ENCODE measurements at regions not wholly inside any gene's neighbourhood (a gene's known extent, or its start where the extent isn't known, plus 50 kb on each side); places are given as distances from the start of the nearest gene placed in this dataset.

GRCh38 chr9:108546215-108546614 is 309.6 kb downstream of the ACTL7B start:
- Histone ChIP-seq H3K27me3 (no peaks in the 10 kb centered on the region), H3K4me3 (no peak overlapping the region), H3K9me3 (no peaks in the 10 kb centered on the region), H3K36me3 (no peaks in the 10 kb centered on the region)
- no peak for DNase-seq

- Histone ChIP-seq H3K4me3 (no peak overlapping the region), H3K27me3 (no peaks in the 10 kb centered on the region), H3K36me3 (no peaks in the 10 kb centered on the region), H3K9me3 (no peaks in the 10 kb centered on the region)
- DNase-seq = no peak
Observed at GRCh38 chr9:108545436-108545835, 310.4 kb downstream of the ACTL7B start.

GRCh38 chr9:108544866-108545265 is 310.9 kb downstream of the ACTL7B start:
- H3K36me3 ChIP-seq = no peaks in the 10 kb centered on the region
- DNase-seq = no peak
- no peak overlapping the region for H3K4me3 ChIP-seq
- H3K9me3 ChIP-seq = no peaks in the 10 kb centered on the region
- no peaks in the 10 kb centered on the region for H3K27me3 ChIP-seq

GRCh38 chr9:108543251-108543778 is 312.5 kb downstream of the ACTL7B start:
- peak; percentile 14 for DNase-seq
- H3K36me3 ChIP-seq = no peaks in the 10 kb centered on the region
- H3K9me3 ChIP-seq = no peaks in the 10 kb centered on the region

GRCh38 chr9:108537756-108538155 is 318.0 kb downstream of the ACTL7B start:
- no peak for DNase-seq
- Histone ChIP-seq H3K4me3 (no peak overlapping the region), H3K27me3 (no peaks in the 10 kb centered on the region), H3K9me3 (peaks cover 16% of the 10 kb centered on the region), H3K36me3 (no peaks in the 10 kb centered on the region)

More at GRCh38 chr9:108543251-108543778, 312.5 kb downstream of the ACTL7B start:
- H3K4me3 ChIP-seq = no peak overlapping the region
- no peaks in the 10 kb centered on the region for H3K27me3 ChIP-seq

GRCh38 chr9:108536836-108537601 is 318.8 kb downstream of the ACTL7B start:
- Histone ChIP-seq H3K36me3 (no peaks in the 10 kb centered on the region), H3K4me3 (no peak overlapping the region), H3K9me3 (peaks cover 17% of the 10 kb centered on the region), H3K27me3 (no peaks in the 10 kb centered on the region)
- no peak for DNase-seq

- peaks cover 17% of the 10 kb centered on the region for H3K9me3 ChIP-seq
- no peaks in the 10 kb centered on the region for H3K36me3 ChIP-seq
- no peaks in the 10 kb centered on the region for H3K27me3 ChIP-seq
- no peak overlapping the region for H3K4me3 ChIP-seq
- no peak for DNase-seq
Observed at GRCh38 chr9:108535526-108535925, 320.3 kb downstream of the ACTL7B start.

- no peak overlapping the region for H3K4me3 ChIP-seq
- no peaks in the 10 kb centered on the region for H3K27me3 ChIP-seq
- peak; percentile 36 for DNase-seq
- no peaks in the 10 kb centered on the region for H3K36me3 ChIP-seq
- peaks cover 17% of the 10 kb centered on the region for H3K9me3 ChIP-seq
Observed at GRCh38 chr9:108534741-108535140, 321.0 kb downstream of the ACTL7B start.

- no peak for DNase-seq
- Histone ChIP-seq H3K36me3 (no peaks in the 10 kb centered on the region), H3K4me3 (no peak overlapping the region), H3K9me3 (peaks cover 13% of the 10 kb centered on the region), H3K27me3 (no peaks in the 10 kb centered on the region)
Observed at GRCh38 chr9:108530141-108530540, 325.6 kb downstream of the ACTL7B start.

GRCh38 chr9:108528231-108528630 is 327.6 kb downstream of the ACTL7B start:
- DNase-seq = no peak
- Histone ChIP-seq H3K27me3 (no peaks in the 10 kb centered on the region), H3K36me3 (no peaks in the 10 kb centered on the region), H3K4me3 (no peak overlapping the region), H3K9me3 (peaks cover 4% of the 10 kb centered on the region)

GRCh38 chr9:108526518-108526917 is 329.3 kb downstream of the ACTL7B start:
- no peaks in the 10 kb centered on the region for H3K27me3 ChIP-seq
- no peak overlapping the region for H3K4me3 ChIP-seq
- H3K36me3 ChIP-seq = no peaks in the 10 kb centered on the region
- no peak for DNase-seq
- H3K9me3 ChIP-seq = no peaks in the 10 kb centered on the region

GRCh38 chr9:108525186-108525585 is 330.6 kb downstream of the ACTL7B start:
- H3K9me3 ChIP-seq = no peaks in the 10 kb centered on the region
- no peak for DNase-seq
- H3K36me3 ChIP-seq = no peaks in the 10 kb centered on the region
- no peaks in the 10 kb centered on the region for H3K27me3 ChIP-seq
- no peak overlapping the region for H3K4me3 ChIP-seq

- Histone ChIP-seq H3K9me3 (no peaks in the 10 kb centered on the region), H3K4me3 (no peak overlapping the region), H3K36me3 (no peaks in the 10 kb centered on the region), H3K27me3 (no peaks in the 10 kb centered on the region)
- peak; percentile 18 for DNase-seq
Observed at GRCh38 chr9:108521063-108521590, 334.7 kb downstream of the ACTL7B start.

- no peaks in the 10 kb centered on the region for H3K9me3 ChIP-seq
- no peak for DNase-seq
- no peaks in the 10 kb centered on the region for H3K27me3 ChIP-seq
- no peak overlapping the region for H3K4me3 ChIP-seq
- no peaks in the 10 kb centered on the region for H3K36me3 ChIP-seq
Observed at GRCh38 chr9:108519437-108519836, 336.3 kb downstream of the ACTL7B start.

GRCh38 chr9:108517651-108518365 is 338.0 kb downstream of the ACTL7B start:
- no peaks in the 10 kb centered on the region for H3K9me3 ChIP-seq
- H3K27me3 ChIP-seq = no peaks in the 10 kb centered on the region
- no peak for DNase-seq
- H3K36me3 ChIP-seq = no peaks in the 10 kb centered on the region
- no peak overlapping the region for H3K4me3 ChIP-seq

GRCh38 chr9:108516391-108516790 is 339.4 kb downstream of the ACTL7B start:
- no peaks in the 10 kb centered on the region for H3K27me3 ChIP-seq
- H3K4me3 ChIP-seq = no peak overlapping the region
- no peaks in the 10 kb centered on the region for H3K9me3 ChIP-seq
- no peak for DNase-seq
- no peaks in the 10 kb centered on the region for H3K36me3 ChIP-seq

GRCh38 chr9:108515856-108516255 is 339.9 kb downstream of the ACTL7B start:
- Histone ChIP-seq H3K27me3 (no peaks in the 10 kb centered on the region), H3K9me3 (no peaks in the 10 kb centered on the region), H3K36me3 (no peaks in the 10 kb centered on the region), H3K4me3 (no peak overlapping the region)
- no peak for DNase-seq
